NCI-H2171 treated with DMSO at 0.1 percent for 48 hours (cell line): ENCODE measurements at regions not wholly inside any gene's neighbourhood (a gene's known extent, or its start where the extent isn't known, plus 50 kb on each side); places are given as distances from the start of the nearest gene placed in this dataset.

Experiments
- DNase-seq: peaks from one replicate; lab custom pipeline; 2025; lab: John Stamatoyannopoulos, UW

- peak; percentile 4 for DNase-seq
Observed at GRCh38 chr7:109126404-109127050, 556.9 kb downstream of the DNAJB9 start.

GRCh38 chr7:109127145-109127544 lies 557.5 kb downstream of the DNAJB9 start:
- no peak for DNase-seq

- no peak for DNase-seq
Observed at GRCh38 chr7:109131141-109131540, 561.5 kb downstream of the DNAJB9 start.

- DNase-seq = no peak
Observed at GRCh38 chr7:109136893-109137292, 567.2 kb downstream of the DNAJB9 start.

- DNase-seq = no peak
Observed at GRCh38 chr7:109154748-109155147, 585.1 kb downstream of the DNAJB9 start.

- no peak for DNase-seq
Observed at GRCh38 chr7:109158246-109158645, 588.6 kb downstream of the DNAJB9 start.

- DNase-seq = no peak
Observed at GRCh38 chr7:109176661-109177060, 607.0 kb downstream of the DNAJB9 start.

GRCh38 chr7:109178342-109178741 lies 608.7 kb downstream of the DNAJB9 start:
- DNase-seq = no peak

GRCh38 chr7:109179601-109180000 lies 609.9 kb downstream of the DNAJB9 start:
- no peak for DNase-seq

GRCh38 chr7:109190766-109191398 lies 621.2 kb downstream of the DNAJB9 start:
- DNase-seq = no peak

GRCh38 chr7:109206196-109206595 lies 636.5 kb downstream of the DNAJB9 start:
- no peak for DNase-seq

- DNase-seq = no peak
Observed at GRCh38 chr7:109213081-109213480, 643.4 kb downstream of the DNAJB9 start.

- peak; percentile 95 for DNase-seq
Observed at GRCh38 chr7:109215341-109215740, 645.7 kb downstream of the DNAJB9 start.

- no peak for DNase-seq
Observed at GRCh38 chr7:109224100-109224499, 654.4 kb downstream of the DNAJB9 start.

- no peak for DNase-seq
Observed at GRCh38 chr7:109226699-109227098, 657.0 kb downstream of the DNAJB9 start.

GRCh38 chr7:109235316-109235715 lies 665.6 kb downstream of the DNAJB9 start:
- DNase-seq = no peak

GRCh38 chr7:109246330-109247077 lies 676.8 kb downstream of the DNAJB9 start:
- no peak for DNase-seq

- no peak for DNase-seq
Observed at GRCh38 chr7:109256762-109257560, 687.3 kb downstream of the DNAJB9 start.

- DNase-seq = no peak
Observed at GRCh38 chr7:109259151-109259550, 689.5 kb downstream of the DNAJB9 start.

GRCh38 chr7:109261781-109262180 lies 692.1 kb downstream of the DNAJB9 start:
- no peak for DNase-seq

- DNase-seq = no peak
Observed at GRCh38 chr7:109266610-109267009, 696.9 kb downstream of the DNAJB9 start.

GRCh38 chr7:109276348-109276747 lies 706.7 kb downstream of the DNAJB9 start:
- DNase-seq = no peak
